ENCODE measurements at regions not wholly inside any gene's neighbourhood (a gene's known extent, or its start where the extent isn't known, plus 50 kb on each side); places are given as distances from the start of the nearest gene placed in this dataset.

DNA sequence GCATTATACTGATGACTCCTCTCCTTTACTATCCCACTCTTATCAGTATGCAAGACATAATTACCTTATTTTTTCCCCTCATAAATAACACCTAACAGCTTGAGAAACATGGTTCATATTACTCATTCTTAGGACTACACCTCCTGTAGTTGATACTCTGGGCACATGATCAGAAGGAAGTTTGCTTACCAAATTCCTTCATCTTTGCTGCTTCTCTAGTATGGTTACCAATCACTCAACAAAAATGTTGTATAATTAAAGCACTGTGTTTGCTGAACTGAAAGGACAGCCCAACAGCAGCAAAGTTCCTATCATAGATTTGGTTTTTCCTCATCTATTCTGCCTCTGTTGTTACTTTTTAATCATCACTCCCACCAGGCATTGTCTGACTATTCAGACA lies 586.3 kb downstream of the LRRIQ3 start:
- no peak for TF ChIP-seq CTCF (IDR thresholded peaks at IDR 0.05; ENCODE audit: borderline replicate concordance, insufficient read depth, low read depth, low read length)
- no peak overlapping the region for H3K4me3 ChIP-seq (ENCODE audit: low read depth, low read length)

DNA sequence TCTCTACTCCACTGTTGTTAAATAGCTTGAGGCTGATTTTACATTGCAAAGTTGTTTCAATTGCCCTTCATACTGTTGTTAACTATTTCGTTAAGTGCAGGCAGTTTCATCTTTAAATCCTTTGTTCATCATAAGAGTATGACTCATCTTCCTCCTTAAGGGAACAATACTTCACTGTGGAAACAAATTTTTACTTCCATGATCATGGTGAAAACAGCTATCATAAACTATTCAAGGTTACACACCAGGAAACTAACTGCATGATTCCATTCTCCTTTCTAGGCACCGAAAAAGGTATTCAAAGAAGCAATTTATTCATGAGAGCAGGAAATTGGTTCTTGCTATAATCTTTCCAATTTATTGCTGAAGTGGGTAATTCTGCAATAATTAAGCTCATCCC lies 593.2 kb downstream of the LRRIQ3 start:
- no peak for TF ChIP-seq CTCF (IDR thresholded peaks at IDR 0.05; ENCODE audit: borderline replicate concordance, insufficient read depth, low read depth, low read length)
- H3K4me3 ChIP-seq (ENCODE audit: low read depth, low read length): no peak overlapping the region

- H3K4me3 ChIP-seq (ENCODE audit: low read depth, low read length): no peak overlapping the region
- TF ChIP-seq CTCF (IDR thresholded peaks at IDR 0.05; ENCODE audit: borderline replicate concordance, insufficient read depth, low read depth, low read length): no peak
These were observed 593.8 kb downstream of the LRRIQ3 start for GRCh38 chr1:73604211-73604610.

- no peak overlapping the region for H3K4me3 ChIP-seq (ENCODE audit: low read depth, low read length)
- TF ChIP-seq CTCF (IDR thresholded peaks at IDR 0.05; ENCODE audit: borderline replicate concordance, insufficient read depth, low read depth, low read length): no peak
These were observed 604.2 kb downstream of the LRRIQ3 start for GRCh38 chr1:73593804-73594203.

- no peak overlapping the region for H3K4me3 ChIP-seq (ENCODE audit: low read depth, low read length)
These were observed 604.6 kb downstream of the LRRIQ3 start for GRCh38 chr1:73593364-73593763.

DNA sequence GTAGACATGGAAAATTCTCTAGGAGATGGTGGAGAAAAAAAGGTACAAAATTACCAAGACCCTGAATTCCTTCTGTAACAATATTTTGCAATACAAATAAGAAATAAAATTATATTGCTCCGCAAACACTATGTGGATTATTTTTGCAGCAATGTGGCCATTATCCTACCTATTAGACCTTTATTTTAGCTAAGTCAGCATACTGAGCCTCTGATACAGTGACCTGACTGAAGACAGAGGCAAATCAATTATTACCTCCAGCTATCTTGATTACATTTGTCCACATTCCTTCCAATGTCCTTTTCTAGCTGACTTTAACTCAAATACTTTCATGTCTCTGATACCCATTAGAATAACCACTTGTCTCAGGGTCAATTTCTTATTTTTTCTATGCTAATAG lies 610.9 kb downstream of the LRRIQ3 start:
- no peak overlapping the region for H3K4me3 ChIP-seq (ENCODE audit: low read depth, low read length)
- TF ChIP-seq CTCF (IDR thresholded peaks at IDR 0.05; ENCODE audit: borderline replicate concordance, insufficient read depth, low read depth, low read length): no peak

More at GRCh38 chr1:73593364-73593763, 604.6 kb downstream of the LRRIQ3 start:
- no peak for TF ChIP-seq CTCF (IDR thresholded peaks at IDR 0.05; ENCODE audit: borderline replicate concordance, insufficient read depth, low read depth, low read length)

GRCh38 chr1:73577206-73577605 lies 620.8 kb downstream of the LRRIQ3 start:
- TF ChIP-seq CTCF (IDR thresholded peaks at IDR 0.05; ENCODE audit: borderline replicate concordance, insufficient read depth, low read depth, low read length): no peak
- H3K4me3 ChIP-seq (ENCODE audit: low read depth, low read length): no peak overlapping the region

All from GM12875 (cell line).